Glutamatergic neuron (in vitro differentiated cells): ENCODE measurements at regions not wholly inside any gene's neighbourhood (a gene's known extent, or its start where the extent isn't known, plus 50 kb on each side); places are given as distances from the start of the nearest gene placed in this dataset.

Experiments
- DNase-seq: peaks from one replicate; pipeline ENCODE4 v3.0.0; 2022
- H3K27ac Mint-ChIP-seq: one replicate; pipeline ENCODE4 v1.8.0; 2020; ENCODE audit warnings: mild to moderate bottlenecking, mixed read lengths, inconsistent platforms; ENCODE audit not compliant: unreplicated experiment
- H3K27me3 Mint-ChIP-seq: one replicate; pipeline ENCODE4 v1.8.0; 2020; ENCODE audit warnings: mild to moderate bottlenecking, moderate library complexity, mixed read lengths, inconsistent platforms; ENCODE audit not compliant: unreplicated experiment
- H3K36me3 Mint-ChIP-seq: one replicate; pipeline ENCODE4 v1.8.0; 2020; ENCODE audit warnings: mild to moderate bottlenecking, mixed read lengths, inconsistent platforms; ENCODE audit not compliant: unreplicated experiment
- H3K4me1 Mint-ChIP-seq: one replicate; pipeline ENCODE4 v1.8.0; 2020; ENCODE audit warnings: mild to moderate bottlenecking, low read depth, mixed read lengths, inconsistent platforms; ENCODE audit not compliant: unreplicated experiment
- H3K4me3 Mint-ChIP-seq: one replicate; pipeline ENCODE4 v1.8.0; 2020; ENCODE audit warnings: mild to moderate bottlenecking, mixed read lengths, inconsistent platforms; ENCODE audit not compliant: unreplicated experiment
- H3K9me3 Mint-ChIP-seq: one replicate; pipeline ENCODE4 v1.8.0; 2020; ENCODE audit warnings: mild to moderate bottlenecking, moderate library complexity, mixed read lengths, inconsistent platforms; ENCODE audit not compliant: unreplicated experiment
- CTCF ChIP-seq: fragments of 200-600 bp; sonication (generic); IDR thresholded peaks from one replicate; pipeline ENCODE4 v1.5.0; 2021; ENCODE audit not compliant: partially characterized antibody, unreplicated experiment

GRCh38 chr10:70943841-70944466, 55.6 kb upstream of the PCBD1 start:
- peaks cover 4% of the 10 kb centered on the region for H3K9me3 Mint-ChIP-seq
- no peaks in the 10 kb centered on the region for H3K36me3 Mint-ChIP-seq
- H3K27me3 Mint-ChIP-seq: peaks cover 9% of the 10 kb centered on the region
- TF ChIP-seq CTCF: no peak
- no peaks in the 10 kb centered on the region for H3K4me1 Mint-ChIP-seq
- no peak overlapping the region for H3K27ac Mint-ChIP-seq
- no peak overlapping the region for H3K4me3 Mint-ChIP-seq
- no peak for DNase-seq

GRCh38 chr10:70950037-70950436, 61.7 kb upstream of the PCBD1 start:
- no peak for TF ChIP-seq CTCF
- H3K9me3 Mint-ChIP-seq: peaks cover 1% of the 10 kb centered on the region
- H3K4me3 Mint-ChIP-seq: no peak overlapping the region
- peaks cover 4% of the 10 kb centered on the region for H3K27me3 Mint-ChIP-seq
- H3K4me1 Mint-ChIP-seq: no peaks in the 10 kb centered on the region
- no peak for DNase-seq
- no peaks in the 10 kb centered on the region for H3K36me3 Mint-ChIP-seq
- no peak overlapping the region for H3K27ac Mint-ChIP-seq

- Mint-ChIP-seq H3K27ac (no peak overlapping the region), H3K4me1 (no peaks in the 10 kb centered on the region), H3K27me3 (peaks cover 4% of the 10 kb centered on the region), H3K36me3 (no peaks in the 10 kb centered on the region), H3K9me3 (peaks cover 1% of the 10 kb centered on the region), H3K4me3 (no peak overlapping the region)
- no peak for TF ChIP-seq CTCF
- no peak for DNase-seq
Observed at GRCh38 chr10:70950801-70951200, 62.4 kb upstream of the PCBD1 start.

GRCh38 chr10:70952401-70952800, 64.0 kb upstream of the PCBD1 start:
- H3K36me3 Mint-ChIP-seq: no peaks in the 10 kb centered on the region
- peaks cover 3% of the 10 kb centered on the region for H3K9me3 Mint-ChIP-seq
- no peaks in the 10 kb centered on the region for H3K4me1 Mint-ChIP-seq
- H3K4me3 Mint-ChIP-seq: no peak overlapping the region
- no peak for TF ChIP-seq CTCF
- H3K27ac Mint-ChIP-seq: no peak overlapping the region
- peaks cover 1% of the 10 kb centered on the region for H3K27me3 Mint-ChIP-seq
- DNase-seq: no peak

GRCh38 chr10:70952921-70953320, 64.6 kb upstream of the PCBD1 start:
- no peak for DNase-seq
- Mint-ChIP-seq H3K4me3 (no peak overlapping the region), H3K4me1 (no peaks in the 10 kb centered on the region), H3K36me3 (no peaks in the 10 kb centered on the region), H3K9me3 (peaks cover 3% of the 10 kb centered on the region), H3K27me3 (peaks cover 1% of the 10 kb centered on the region), H3K27ac (no peak overlapping the region)
- TF ChIP-seq CTCF: no peak
